GM12878 (cell line): ENCODE measurements at regions not wholly inside any gene's neighbourhood (a gene's known extent, or its start where the extent isn't known, plus 50 kb on each side); places are given as distances from the start of the nearest gene placed in this dataset.

Source experiments
- ATF2 ChIP-seq: IDR thresholded peaks from 2 replicates; pipeline ENCODE4 v1.6.1; 2012; ENCODE audit warnings: low read length, inconsistent platforms
- CTCF ChIP-seq, 3 experiments: IDR thresholded peaks in 2 of 3; conservative IDR thresholded peaks in 1 of 3; 2 replicates each; pipeline ENCODE4 v1.5.1; 2011; ENCODE audit warnings: low read depth in 3 of 3, low read length in 3 of 3, mild to moderate bottlenecking in 3 of 3, control low read depth in 2 of 3, moderate library complexity in 2 of 3, inconsistent platforms in 1 of 3, mixed read lengths in 1 of 3; ENCODE audit not compliant: control insufficient read depth in 2 of 3, insufficient read depth in 1 of 3; ENCODE audit errors: extremely low read depth in 1 of 3
- DPF2 ChIP-seq: fragments of 450-650 bp; IDR thresholded peaks from 2 replicates; pipeline ENCODE4 v1.6.1; 2017; ENCODE audit warnings: mild to moderate bottlenecking
- NFIC ChIP-seq: IDR thresholded peaks from 2 replicates; pipeline ENCODE4 v1.6.1; 2012; ENCODE audit warnings: low read depth, mild to moderate bottlenecking, inconsistent platforms, low read length, moderate library complexity
- ZNF24 ChIP-seq: fragments of 450-650 bp; IDR thresholded peaks from 2 replicates; pipeline ENCODE4 v1.6.1; 2017; ENCODE audit warnings: antibody characterized with exemption, mild to moderate bottlenecking

GRCh38 chrX:447052-447451 lies 60.3 kb upstream of the PPP2R3B start:
- TF ChIP-seq CTCF (IDR thresholded peaks at IDR 0.05 in 2 of 3, conservative IDR thresholded peaks at IDR 0.05 in 1 of 3; ENCODE audit: control insufficient read depth in 2 of 3, extremely low read depth in 1 of 3, insufficient read depth in 1 of 3, low read depth in 3 of 3, low read length in 3 of 3) (no peak), ATF2 (no peak), NFIC (no peak), DPF2 (no peak), ZNF24 (no peak)
